ENCODE measurements at regions not wholly inside any gene's neighbourhood (a gene's known extent, or its start where the extent isn't known, plus 50 kb on each side); places are given as distances from the start of the nearest gene placed in this dataset.

- no peak for FAIRE-seq
These were observed 556.0 kb upstream of the JAG1 start for GRCh38 chr20:11229772-11230171.

GRCh38 chr20:11230999-11231398 lies 557.2 kb upstream of the JAG1 start:
- FAIRE-seq = no peak

GRCh38 chr20:11231742-11232648 lies 558.2 kb upstream of the JAG1 start:
- FAIRE-seq = no peak

- FAIRE-seq = no peak
These were observed 559.1 kb upstream of the JAG1 start for GRCh38 chr20:11232896-11233295.

- no peak for FAIRE-seq
These were observed 560.4 kb upstream of the JAG1 start for GRCh38 chr20:11234181-11234580.

- FAIRE-seq = no peak
These were observed 560.8 kb upstream of the JAG1 start for GRCh38 chr20:11234608-11235007.

GRCh38 chr20:11235058-11235457 lies 561.3 kb upstream of the JAG1 start:
- no peak for FAIRE-seq

GRCh38 chr20:11242320-11242719 lies 568.5 kb upstream of the JAG1 start:
- no peak for FAIRE-seq

- no peak for FAIRE-seq
These were observed 571.6 kb upstream of the JAG1 start for GRCh38 chr20:11245431-11245830.

- FAIRE-seq = no peak
These were observed 572.5 kb upstream of the JAG1 start for GRCh38 chr20:11246251-11246775.

GRCh38 chr20:11247046-11248010 lies 573.5 kb upstream of the JAG1 start:
- FAIRE-seq = no peak

- no peak for FAIRE-seq
These were observed 574.2 kb upstream of the JAG1 start for GRCh38 chr20:11248011-11248409.

- no peak for FAIRE-seq
These were observed 575.2 kb upstream of the JAG1 start for GRCh38 chr20:11248687-11249638.

GRCh38 chr20:11249683-11250082 lies 575.9 kb upstream of the JAG1 start:
- no peak for FAIRE-seq

- no peak for FAIRE-seq
These were observed 578.6 kb upstream of the JAG1 start for GRCh38 chr20:11252447-11252846.

- FAIRE-seq = no peak
These were observed 581.7 kb upstream of the JAG1 start for GRCh38 chr20:11255455-11255854.

- no peak for FAIRE-seq
These were observed 582.1 kb upstream of the JAG1 start for GRCh38 chr20:11255860-11256259.

GRCh38 chr20:11260611-11261010 lies 586.8 kb upstream of the JAG1 start:
- FAIRE-seq = no peak

- FAIRE-seq = no peak
These were observed 587.8 kb upstream of the JAG1 start for GRCh38 chr20:11261533-11262000.

GRCh38 chr20:11266571-11266970 lies 592.8 kb upstream of the JAG1 start:
- FAIRE-seq = no peak

- FAIRE-seq = no peak
These were observed 593.4 kb upstream of the JAG1 start for GRCh38 chr20:11267131-11267761.
